ENCODE measurements at regions not wholly inside any gene's neighbourhood (a gene's known extent, or its start where the extent isn't known, plus 50 kb on each side); places are given as distances from the start of the nearest gene placed in this dataset.
A peak's percentile ranks its signal among the peaks of the same experiment; 100 is the strongest.

DNA sequence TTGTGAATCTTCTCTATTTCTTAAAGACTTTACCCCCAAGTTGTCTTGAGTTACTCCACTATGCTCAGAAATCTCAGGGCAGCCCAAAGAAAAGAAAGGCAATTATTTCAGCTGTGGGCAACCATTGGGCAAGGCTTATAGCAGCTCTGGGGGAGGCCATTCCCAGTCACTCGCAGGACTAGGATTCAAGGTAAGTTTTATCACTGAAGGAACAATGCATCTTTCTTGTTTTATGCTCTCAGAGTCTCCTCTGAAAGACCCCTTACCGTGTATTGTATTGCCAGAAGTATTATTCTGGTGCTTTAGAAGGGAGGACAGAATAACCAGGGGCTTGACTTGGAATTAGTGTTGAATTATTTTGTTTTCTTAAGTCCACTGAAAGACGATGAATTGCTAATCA, 586.3 kb upstream of the MAP3K7 start:
- DNase-seq (ENCODE audit: low read depth): no peak
- TF ChIP-seq, protein P1, sequence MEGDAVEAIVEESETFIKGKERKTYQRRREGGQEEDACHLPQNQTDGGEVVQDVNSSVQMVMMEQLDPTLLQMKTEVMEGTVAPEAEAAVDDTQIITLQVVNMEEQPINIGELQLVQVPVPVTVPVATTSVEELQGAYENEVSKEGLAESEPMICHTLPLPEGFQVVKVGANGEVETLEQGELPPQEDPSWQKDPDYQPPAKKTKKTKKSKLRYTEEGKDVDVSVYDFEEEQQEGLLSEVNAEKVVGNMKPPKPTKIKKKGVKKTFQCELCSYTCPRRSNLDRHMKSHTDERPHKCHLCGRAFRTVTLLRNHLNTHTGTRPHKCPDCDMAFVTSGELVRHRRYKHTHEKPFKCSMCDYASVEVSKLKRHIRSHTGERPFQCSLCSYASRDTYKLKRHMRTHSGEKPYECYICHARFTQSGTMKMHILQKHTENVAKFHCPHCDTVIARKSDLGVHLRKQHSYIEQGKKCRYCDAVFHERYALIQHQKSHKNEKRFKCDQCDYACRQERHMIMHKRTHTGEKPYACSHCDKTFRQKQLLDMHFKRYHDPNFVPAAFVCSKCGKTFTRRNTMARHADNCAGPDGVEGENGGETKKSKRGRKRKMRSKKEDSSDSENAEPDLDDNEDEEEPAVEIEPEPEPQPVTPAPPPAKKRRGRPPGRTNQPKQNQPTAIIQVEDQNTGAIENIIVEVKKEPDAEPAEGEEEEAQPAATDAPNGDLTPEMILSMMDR (IDR thresholded peaks at IDR 0.05; ENCODE audit: control insufficient read depth, extremely low read depth, insufficient read depth): no peak
- H3K4me3 ChIP-seq (ENCODE audit: low read depth, low read length): no peak overlapping the region

DNA sequence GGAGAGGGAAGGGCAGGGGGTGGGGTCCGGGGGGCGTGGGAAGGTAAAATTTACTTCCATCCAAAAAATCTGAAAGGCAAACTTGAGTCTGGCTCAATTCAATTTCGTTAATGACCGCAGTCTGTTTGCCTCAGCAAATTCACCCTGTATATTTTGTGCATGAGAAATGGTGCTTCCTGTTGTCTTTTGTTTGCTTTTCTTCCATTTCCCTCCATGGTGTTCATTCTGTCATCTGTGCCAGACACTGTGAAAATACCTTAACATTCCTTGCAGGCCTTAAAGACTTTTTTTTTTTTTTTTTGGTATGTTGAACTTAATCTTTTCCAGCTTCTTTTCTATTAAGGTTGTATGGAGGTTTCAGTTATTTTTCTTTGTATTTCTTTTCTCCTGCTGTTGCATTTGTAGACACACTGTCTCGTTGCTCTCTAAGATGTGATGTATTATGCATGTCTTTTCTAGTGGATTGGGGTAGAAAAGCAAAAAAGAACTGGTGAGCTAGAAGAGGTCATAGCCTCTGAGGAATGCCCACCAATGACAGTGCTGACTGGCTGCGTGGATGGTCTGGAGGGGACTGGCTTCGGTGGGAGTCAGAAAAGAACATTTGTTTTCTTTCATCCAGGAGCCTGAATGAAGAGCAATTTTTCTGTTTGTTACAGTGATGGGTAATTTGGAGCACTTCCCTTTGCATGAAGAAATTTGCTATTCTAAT, 585.0 kb upstream of the MAP3K7 start:
- no peak overlapping the region for H3K4me3 ChIP-seq (ENCODE audit: low read depth, low read length)
- TF ChIP-seq, protein P1 (IDR thresholded peaks at IDR 0.05; ENCODE audit: control insufficient read depth, extremely low read depth, insufficient read depth): no peak
- no peak for DNase-seq (ENCODE audit: low read depth)

DNA sequence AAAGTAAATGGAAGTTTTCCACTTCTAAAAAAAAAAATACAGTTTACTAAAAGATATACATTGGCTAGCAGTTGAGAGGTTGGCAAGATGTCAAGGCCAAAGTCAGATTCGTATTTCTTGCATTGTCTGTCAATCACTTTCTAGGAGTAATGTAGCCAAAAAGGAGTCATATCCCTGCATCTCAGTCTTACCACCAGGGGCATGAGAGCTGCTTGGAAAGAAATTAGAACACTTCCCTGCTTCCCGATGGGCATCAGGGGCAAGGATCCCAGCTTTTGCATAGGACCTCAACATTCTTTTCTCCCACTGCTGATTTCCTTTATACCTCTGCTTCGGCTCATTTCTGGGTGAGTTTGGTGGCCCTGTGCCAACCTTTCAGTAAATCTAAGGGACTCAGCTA, 581.0 kb upstream of the MAP3K7 start:
- TF ChIP-seq, protein P1 (IDR thresholded peaks at IDR 0.05; ENCODE audit: control insufficient read depth, extremely low read depth, insufficient read depth): peak; percentile 29; the same call in 1 of the 2 replicates
- DNase-seq (ENCODE audit: low read depth): no peak
- H3K4me3 ChIP-seq (ENCODE audit: low read depth, low read length): no peak overlapping the region

DNA sequence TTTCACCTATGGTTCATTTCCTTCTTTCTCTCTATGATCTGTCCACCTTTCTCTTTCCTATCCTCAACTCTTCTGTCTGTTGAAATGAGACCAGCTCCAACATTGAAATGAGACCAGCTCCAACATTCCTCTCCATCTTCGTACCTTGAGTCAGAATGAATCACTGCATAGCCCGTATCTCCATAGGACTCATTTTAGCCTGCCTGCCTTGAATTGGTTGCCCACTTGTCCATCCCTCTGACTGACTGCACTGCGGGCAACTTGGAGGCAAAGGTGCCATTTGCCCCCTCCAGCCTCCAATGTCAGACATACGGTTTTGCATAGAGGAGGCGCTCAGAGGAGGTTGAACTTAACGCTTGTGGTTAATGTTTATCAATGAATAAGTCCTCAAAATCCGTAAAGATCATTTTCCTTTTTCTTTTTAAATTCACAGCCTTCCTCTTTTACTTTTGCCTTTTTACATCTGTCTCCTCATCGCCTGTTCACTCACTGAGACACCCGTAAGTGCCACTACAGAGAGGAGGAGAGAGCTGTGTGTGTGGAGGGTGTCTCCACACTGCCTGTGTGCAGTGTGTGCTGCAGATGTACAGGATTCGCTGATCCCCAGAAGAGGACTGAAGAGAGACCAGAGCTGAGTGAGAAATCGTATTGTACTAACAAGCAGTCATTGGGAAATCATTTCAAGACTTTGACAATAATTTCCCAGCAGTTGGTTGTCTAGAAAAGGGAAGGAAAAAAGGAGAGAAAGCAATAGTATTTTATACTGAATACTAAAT, 579.6 kb upstream of the MAP3K7 start:
- no peak overlapping the region for H3K4me3 ChIP-seq (ENCODE audit: low read depth, low read length)
- TF ChIP-seq, protein P1 (IDR thresholded peaks at IDR 0.05; ENCODE audit: control insufficient read depth, extremely low read depth, insufficient read depth): no peak
- DNase-seq (ENCODE audit: low read depth): no peak

DNA sequence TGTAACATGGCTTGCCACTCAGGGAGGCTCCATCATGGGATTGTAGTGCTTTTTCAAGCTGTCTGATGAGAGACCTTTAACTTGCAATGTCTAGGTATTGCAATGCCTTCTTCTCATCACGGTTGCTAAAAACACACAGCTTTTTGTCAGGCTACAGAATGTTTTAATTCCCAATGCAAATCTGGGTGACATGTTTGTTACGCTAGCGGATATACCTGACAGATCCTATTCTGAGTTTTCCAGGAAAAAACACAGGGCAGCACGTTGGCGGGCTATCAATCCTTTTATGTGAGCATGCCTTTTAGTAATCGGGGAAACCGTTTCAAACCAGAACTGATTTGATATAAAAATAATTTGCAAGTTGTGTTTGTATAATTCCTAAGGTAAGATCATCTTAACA, 577.2 kb upstream of the MAP3K7 start:
- no peak for DNase-seq (ENCODE audit: low read depth)
- TF ChIP-seq, protein P1 (IDR thresholded peaks at IDR 0.05; ENCODE audit: control insufficient read depth, extremely low read depth, insufficient read depth): no peak
- no peak overlapping the region for H3K4me3 ChIP-seq (ENCODE audit: low read depth, low read length)

DNA sequence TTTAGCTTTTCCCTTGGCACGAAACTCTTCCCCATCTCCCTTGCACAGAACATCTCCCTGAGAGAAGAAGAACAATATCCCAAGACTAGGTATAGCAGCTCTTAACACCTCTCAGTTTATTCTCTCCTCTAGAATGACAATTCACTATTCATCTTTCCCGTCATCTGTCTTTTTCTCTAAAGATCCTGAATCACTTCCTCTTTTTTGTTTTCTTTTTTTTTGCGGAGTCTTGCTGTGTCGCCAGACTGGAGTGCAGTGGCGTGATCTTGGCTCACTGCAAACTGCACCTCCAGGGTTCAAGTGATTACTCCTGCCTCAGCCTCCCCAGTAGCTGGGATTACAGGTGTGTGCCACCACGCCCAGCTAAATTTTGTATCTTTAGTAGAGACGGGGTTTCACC, 574.4 kb upstream of the MAP3K7 start:
- no peak for DNase-seq (ENCODE audit: low read depth)
- H3K4me3 ChIP-seq (ENCODE audit: low read depth, low read length): no peak overlapping the region
- TF ChIP-seq, protein P1 (IDR thresholded peaks at IDR 0.05; ENCODE audit: control insufficient read depth, extremely low read depth, insufficient read depth): no peak
